ENCODE measurements at regions not wholly inside any gene's neighbourhood (a gene's known extent, or its start where the extent isn't known, plus 50 kb on each side); places are given as distances from the start of the nearest gene placed in this dataset.

DNA sequence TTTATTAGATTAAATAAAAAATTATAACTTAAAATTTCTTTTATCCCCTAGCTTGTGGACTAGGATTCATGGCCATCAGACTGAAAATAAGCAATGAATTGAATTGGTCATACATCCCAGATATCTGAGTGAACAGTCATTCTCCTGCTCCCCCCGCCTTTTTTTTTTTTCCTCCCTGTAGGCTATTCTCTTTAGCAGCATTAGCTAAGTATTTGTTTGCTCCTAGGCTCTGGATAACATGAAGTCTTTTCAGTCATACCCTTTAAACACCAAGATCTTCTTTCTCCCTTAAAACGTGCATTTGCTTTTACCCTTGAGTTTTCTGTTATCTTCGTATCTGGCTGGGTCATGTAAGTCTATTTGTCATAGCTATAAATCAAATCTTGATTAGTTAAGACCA is 866.7 kb upstream of the SPRY2 start:
- no peak for TF ChIP-seq HDAC6 (IDR thresholded peaks at IDR 0.05; ENCODE audit: unreplicated experiment)
- TF ChIP-seq, protein P1, sequence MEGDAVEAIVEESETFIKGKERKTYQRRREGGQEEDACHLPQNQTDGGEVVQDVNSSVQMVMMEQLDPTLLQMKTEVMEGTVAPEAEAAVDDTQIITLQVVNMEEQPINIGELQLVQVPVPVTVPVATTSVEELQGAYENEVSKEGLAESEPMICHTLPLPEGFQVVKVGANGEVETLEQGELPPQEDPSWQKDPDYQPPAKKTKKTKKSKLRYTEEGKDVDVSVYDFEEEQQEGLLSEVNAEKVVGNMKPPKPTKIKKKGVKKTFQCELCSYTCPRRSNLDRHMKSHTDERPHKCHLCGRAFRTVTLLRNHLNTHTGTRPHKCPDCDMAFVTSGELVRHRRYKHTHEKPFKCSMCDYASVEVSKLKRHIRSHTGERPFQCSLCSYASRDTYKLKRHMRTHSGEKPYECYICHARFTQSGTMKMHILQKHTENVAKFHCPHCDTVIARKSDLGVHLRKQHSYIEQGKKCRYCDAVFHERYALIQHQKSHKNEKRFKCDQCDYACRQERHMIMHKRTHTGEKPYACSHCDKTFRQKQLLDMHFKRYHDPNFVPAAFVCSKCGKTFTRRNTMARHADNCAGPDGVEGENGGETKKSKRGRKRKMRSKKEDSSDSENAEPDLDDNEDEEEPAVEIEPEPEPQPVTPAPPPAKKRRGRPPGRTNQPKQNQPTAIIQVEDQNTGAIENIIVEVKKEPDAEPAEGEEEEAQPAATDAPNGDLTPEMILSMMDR (IDR thresholded peaks at IDR 0.05 in 2 of 3, conservative IDR thresholded peaks at IDR 0.05 in 1 of 3; ENCODE audit: control insufficient read depth in 2 of 3, extremely low read depth in 1 of 3, insufficient read depth in 1 of 3, low read depth in 3 of 3, low read length in 3 of 3) = no peak
- TF ChIP-seq, protein P2, sequence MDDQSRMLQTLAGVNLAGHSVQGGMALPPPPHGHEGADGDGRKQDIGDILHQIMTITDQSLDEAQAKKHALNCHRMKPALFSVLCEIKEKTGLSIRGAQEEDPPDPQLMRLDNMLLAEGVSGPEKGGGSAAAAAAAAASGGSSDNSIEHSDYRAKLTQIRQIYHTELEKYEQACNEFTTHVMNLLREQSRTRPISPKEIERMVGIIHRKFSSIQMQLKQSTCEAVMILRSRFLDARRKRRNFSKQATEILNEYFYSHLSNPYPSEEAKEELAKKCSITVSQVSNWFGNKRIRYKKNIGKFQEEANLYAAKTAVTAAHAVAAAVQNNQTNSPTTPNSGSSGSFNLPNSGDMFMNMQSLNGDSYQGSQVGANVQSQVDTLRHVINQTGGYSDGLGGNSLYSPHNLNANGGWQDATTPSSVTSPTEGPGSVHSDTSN (IDR thresholded peaks at IDR 0.05; ENCODE audit: insufficient replicate concordance, low read depth, low read length) = no peak
- no peak for TF ChIP-seq NRF1 (conservative IDR thresholded peaks at IDR 0.05; ENCODE audit: low read depth, low read length)
- no peak for TF ChIP-seq POLR2AphosphoS5 (IDR thresholded peaks at IDR 0.05; ENCODE audit: low read length)
- TF ChIP-seq BRCA1 (IDR thresholded peaks at IDR 0.05; ENCODE audit: low read depth, low read length) = no peak
- TF ChIP-seq EZH2 (IDR thresholded peaks at IDR 0.05; ENCODE audit: borderline replicate concordance, control insufficient read depth, low read depth, low read length) = no peak
- TF ChIP-seq TAF1 (IDR thresholded peaks at IDR 0.05; ENCODE audit: borderline replicate concordance, low read depth, low read length) = no peak
- TF ChIP-seq, protein P3, sequence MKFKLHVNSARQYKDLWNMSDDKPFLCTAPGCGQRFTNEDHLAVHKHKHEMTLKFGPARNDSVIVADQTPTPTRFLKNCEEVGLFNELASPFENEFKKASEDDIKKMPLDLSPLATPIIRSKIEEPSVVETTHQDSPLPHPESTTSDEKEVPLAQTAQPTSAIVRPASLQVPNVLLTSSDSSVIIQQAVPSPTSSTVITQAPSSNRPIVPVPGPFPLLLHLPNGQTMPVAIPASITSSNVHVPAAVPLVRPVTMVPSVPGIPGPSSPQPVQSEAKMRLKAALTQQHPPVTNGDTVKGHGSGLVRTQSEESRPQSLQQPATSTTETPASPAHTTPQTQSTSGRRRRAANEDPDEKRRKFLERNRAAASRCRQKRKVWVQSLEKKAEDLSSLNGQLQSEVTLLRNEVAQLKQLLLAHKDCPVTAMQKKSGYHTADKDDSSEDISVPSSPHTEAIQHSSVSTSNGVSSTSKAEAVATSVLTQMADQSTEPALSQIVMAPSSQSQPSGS (IDR thresholded peaks at IDR 0.05; ENCODE audit: low read length) = no peak
- no peak for TF ChIP-seq MXI1 (IDR thresholded peaks at IDR 0.05; ENCODE audit: low read depth, low read length)
- no peak for TF ChIP-seq POU2F2 (IDR thresholded peaks at IDR 0.05; ENCODE audit: borderline replicate concordance, low read depth, low read length)

Measured in GM12878 (cell line).